SW 1271 (cell line): ENCODE measurements at regions not wholly inside any gene's neighbourhood (a gene's known extent, or its start where the extent isn't known, plus 50 kb on each side); places are given as distances from the start of the nearest gene placed in this dataset.

Experiments used
- DNase-seq, 2 experiments: peaks; one replicate each; lab custom pipeline; 2025; lab: John Stamatoyannopoulos, UW

DNA sequence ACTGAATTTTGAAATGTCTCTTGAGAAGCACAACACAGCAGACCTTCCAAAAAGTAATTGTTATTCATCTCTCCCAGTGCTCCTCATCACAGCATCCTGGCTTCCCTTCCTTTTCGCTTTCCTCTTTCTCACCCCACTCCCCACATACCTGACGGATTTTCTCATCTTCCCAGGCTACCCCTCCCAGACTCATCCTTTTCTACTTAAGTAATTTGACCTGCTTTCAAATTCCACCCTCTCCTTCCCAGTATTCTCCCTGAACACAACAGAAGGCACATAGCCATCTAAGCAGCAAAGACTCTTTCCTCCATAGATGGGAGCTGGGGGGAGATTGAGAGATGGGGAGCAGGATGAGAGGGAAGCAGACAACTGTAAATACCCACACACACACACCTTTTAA is 187.1 kb upstream of the STT3B start:
- DNase-seq = no peak

DNA sequence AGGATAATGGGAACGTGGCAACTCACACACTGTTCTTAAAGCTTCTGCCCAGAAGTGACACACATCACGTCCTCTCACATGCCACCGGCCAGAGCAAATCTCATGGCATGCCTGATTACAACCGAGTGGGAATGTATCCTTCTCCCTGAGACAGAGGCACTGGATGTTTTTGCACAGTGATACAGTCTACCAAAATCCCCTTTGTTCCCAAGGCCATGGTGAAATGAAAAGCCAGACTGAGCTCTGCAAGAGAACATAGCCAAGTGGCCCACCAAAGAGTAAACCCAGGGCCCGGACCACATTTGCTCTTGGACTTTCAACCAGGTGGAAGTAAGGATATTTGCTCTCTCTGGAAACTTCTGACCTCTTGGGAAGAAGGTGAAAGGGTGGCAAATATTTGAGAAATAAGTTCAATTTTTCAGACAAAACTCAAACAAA is 186.2 kb upstream of the STT3B start:
- DNase-seq = no peak

DNA sequence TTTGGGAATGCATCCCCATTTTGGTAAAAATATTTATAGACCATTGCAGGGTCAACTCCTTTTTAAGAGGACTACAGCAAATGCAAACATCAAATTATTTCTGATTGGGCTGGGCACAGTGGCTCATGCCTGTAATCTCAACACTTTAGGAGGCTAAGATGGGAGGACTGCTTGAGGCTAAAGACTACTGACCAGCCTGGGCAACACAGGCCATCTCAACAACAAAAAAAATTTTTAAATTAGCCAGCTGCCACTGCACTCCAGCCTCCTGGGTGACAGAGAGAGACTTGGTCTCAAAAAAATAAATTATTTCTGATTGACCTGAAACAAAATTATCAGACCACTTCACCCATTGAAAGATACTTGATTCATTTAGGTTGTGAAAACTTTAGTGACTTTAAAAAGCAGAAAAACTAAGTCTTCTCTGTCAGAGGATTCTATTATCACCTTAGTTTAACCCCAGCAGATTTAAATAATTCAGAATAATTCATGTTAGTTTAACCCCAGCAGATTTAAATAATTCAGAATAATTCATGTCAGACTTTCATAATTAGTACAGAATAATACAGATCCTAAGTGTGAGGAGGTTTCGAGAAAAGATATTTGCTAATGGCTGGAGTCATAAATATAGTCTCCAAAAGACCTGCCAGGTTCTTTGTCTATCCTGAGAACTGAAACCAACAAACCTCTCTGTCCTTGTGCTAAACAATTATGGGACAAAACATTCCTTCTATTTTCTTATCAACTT is 183.6 kb upstream of the STT3B start:
- no peak for DNase-seq

DNA sequence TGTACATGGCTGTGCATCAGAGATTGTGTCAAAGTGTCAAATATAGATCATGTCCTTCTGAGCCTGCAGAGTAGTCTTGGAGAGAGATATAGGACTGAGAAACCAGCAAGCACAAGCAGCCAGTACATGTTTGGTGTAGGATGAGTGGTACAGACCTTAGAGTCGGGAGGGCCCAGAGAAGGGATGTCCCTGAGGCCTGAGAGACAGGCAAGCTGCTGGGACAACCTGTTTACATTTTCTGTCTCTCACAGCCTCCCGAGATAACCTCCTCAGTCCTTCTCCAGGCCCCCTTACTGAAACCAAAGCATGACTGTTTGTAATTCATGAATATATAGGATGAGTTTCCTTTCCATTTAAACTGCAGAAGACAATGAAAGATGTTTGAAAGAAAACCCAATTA is 182.4 kb upstream of the STT3B start:
- no peak for DNase-seq

DNA sequence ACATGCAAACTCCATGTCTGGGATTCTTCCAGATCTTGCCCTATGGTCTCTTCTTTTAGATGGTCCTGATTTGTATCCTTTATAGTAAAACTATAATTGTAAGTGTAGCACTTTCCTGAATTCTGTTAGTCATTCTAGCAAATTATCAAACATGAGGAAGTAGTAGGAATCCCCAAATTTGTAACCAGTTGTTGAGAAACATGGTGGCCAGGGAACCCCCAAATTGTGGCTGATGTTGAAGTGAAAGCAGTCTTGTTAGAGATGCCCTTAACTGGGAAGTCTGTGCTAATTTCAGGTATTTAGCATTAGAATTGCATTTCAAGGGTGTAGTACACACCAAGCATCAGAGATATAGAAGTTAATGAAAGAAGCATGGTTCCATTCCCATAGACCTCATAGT is 180.4 kb upstream of the STT3B start:
- no peak for DNase-seq

DNA sequence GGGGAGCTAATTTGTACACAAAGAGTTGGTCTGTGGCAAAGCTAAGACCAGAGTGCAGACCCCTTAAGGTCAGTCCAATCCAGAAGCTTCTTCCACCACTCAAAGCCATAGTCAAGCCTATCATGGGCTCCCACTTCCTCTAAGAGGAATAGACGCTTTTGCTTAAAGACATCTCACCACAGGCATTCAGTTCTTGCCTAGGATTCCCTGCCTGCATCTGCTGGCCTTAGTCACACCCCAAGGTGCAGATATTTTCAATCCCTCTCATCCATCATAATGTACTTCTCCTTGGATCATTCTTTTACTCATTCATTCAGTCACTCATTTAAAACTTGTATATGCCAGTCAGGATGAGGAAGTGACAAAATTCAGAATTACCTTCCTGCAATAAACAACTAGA is 179.6 kb upstream of the STT3B start:
- DNase-seq = no peak

DNA sequence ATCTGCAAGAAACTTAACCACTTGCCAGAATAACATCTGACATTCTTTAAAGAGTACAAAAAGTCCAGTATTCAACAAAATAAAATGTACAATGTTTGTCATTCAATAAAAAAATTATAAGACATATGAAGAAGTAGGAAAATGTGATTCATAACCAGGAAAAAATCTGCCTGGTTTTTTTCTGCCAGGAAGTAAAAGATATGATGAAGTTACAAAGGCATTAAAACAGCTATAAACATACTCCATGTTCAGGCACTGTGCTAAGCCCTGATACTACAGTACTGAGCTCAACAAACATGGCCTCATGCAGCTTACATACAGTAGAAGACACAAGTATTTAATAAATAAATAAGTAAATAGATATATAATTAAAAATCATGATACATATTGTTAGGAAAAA is 178.4 kb upstream of the STT3B start:
- DNase-seq = no peak

DNA sequence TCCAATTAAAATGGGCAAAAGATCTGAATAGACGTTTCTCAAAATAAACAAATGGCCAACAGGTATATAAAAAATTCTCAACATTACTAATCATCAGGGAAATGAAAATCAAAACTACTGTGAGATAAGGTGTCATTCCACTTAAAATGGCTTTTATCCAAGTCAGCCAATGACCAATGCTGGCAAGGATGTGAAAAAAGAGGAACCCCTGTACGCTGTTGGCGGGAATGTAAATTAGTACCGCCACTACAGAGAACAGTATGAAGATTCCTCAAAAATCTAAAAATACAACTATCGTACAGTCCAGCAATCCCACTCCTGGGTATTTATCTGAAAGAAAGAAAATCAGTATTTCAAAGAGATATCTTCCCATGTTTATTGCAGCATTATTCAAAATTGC is 176.9 kb upstream of the STT3B start:
- DNase-seq = no peak

DNA sequence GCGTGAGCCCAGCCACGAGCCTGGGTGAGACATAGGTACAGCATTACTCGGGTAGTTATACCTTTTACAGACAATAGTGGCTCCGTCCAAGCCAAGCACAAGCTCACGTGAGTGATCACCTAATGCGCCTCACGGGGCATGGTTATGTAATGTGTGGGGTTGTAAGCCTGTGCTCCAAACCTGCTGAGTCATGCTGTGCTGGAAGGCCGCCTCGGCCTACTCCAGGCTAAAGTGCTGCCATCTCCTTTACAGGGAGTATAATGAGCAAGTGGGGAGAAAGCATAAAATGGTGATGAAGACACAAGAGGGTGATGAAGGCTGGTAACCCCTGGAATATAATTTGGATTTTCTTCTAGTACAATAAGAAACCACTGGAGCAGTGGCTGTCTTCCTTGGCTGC is 175.8 kb upstream of the STT3B start:
- DNase-seq = no peak

DNA sequence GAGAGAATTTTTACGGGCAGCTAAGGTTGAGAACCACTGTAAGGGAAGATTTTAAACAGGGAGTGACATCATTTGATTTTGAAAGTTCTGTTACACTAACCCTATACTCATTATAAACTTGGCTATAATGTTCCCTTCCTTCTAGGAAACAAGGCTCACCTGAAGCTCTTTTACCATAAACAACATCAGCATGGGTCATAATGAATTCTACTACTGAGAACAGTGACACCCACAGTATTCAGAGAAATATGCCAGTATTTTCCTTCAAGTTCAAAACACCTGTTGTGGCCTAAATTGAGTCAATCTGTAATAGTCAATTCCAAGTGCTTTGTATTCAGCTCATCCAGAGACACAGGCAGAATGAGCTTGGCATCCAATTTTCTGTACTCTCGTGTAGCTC is 175.3 kb upstream of the STT3B start:
- DNase-seq = no peak

DNA sequence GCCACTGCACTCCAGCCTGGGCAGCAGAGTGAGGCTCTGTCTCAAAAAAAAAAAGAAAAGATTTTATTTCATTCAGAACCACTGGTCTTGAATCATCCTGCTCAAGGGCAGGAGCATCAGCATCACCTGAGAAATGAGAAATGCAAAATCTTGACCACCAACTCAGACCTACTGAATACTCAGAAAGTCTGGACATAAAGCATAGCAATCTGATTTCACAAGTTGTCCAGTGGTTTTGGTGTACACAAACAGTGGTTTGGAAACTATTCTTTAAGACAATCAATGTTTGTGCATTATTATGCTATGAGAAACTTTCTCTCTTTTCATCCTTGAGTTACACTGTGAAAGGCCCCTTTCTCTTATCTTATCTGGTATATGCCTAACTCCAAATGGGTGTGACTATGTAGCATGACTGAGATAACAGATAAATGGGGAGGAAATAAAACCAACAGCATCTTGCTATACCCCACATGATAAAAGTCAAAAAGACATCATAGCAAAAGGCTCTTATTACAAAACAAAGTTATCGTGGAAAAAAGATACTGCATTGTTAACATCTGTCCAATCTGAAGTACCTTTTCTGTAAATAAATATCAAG is 174.2 kb upstream of the STT3B start:
- DNase-seq = no peak

DNA sequence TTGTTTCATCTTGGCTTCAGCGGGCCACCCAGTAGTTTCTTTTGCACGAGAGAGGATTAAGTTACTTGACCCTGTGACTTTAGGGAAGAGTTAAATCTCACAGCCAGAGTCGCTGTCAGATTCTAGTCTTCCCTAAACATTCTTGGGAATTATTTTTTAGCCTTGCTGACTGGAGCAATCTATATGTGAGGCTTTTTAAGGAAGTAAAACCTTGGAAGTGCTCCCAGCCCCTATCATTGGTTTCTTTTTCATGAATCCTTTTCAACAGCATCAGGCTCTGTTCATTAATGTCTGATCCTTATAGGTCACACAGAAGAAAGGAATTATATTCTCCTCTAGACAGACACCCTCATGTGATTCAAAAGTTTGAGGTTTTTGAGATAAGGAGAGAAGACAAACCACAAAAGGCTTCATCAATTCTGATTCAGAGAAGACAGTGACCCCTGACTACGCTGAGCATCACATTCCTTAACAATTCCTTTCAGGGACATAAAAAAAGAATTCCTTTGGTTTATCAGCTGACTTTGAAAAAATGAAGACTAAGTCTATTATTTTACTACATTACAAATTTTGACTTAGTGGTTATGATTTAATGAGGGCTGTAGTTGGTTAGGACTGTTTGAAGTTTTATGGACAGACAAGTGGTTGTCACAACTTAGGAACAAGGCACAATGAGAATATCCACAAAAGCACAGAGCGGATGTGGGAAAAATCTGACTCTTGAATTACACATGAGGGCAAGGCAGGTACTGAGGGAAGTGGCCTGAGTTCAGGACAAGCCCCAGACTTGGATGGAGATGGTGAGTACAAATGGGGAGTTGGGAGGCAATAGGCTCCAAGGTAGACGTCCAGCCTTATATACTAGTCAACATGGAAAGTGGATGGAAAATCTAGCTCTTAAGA is 171.1 kb upstream of the STT3B start:
- no peak for DNase-seq

DNA sequence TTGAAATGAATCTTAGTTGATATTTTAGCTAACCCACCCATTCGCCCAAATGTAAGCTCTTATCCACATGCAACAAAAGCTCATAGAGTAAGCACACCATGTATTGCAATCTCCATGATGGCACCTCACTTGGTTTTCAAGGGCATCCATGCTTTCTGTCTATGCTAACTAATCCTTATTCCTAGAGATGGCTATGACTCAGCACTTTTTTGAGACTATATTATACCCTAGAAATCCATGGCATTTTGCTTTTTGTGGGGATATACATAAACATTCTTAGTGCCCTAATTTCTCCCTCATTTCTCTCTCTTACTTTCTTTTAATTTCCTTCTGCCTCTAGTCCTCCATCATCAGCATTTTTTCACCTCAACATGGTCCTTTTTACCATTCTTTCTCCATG is 168.5 kb upstream of the STT3B start:
- DNase-seq = no peak

DNA sequence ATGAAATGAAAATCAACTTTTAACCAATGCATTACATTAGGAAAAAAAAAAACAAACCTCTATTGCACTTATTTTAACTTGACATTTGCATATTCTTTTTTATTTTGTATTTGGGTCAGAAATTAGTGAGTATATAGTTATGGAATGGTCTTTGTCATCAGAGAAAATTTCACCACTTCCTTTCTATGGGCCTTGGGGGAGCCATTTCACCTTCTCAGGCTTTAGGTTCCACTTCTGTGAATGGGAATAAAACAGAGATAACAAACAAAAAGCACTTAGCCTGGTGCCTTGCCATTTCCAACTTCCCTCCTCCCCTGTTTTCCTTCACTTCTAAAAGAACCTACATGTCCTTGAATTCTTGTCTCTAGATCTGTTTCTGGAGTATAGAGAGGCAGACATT is 168.0 kb upstream of the STT3B start:
- no peak for DNase-seq

DNA sequence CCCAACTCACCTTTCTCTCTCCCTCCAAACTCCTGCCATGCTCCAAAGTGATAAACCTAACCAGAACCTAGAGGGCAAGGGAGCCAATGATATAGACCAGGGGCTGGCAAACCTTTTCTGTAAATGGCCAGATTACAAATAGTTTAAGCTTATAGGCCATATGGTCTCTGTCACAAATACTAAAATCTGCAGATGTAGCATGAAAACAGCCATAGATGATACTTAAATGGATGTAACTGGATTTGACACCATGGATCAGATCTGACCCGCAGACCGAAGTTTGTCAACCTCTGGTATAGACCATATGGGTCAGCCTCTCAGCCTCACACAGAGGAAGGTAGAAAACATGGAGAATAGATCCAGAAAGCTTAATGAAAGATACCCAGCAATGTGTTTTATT is 165.2 kb upstream of the STT3B start:
- DNase-seq = no peak

DNA sequence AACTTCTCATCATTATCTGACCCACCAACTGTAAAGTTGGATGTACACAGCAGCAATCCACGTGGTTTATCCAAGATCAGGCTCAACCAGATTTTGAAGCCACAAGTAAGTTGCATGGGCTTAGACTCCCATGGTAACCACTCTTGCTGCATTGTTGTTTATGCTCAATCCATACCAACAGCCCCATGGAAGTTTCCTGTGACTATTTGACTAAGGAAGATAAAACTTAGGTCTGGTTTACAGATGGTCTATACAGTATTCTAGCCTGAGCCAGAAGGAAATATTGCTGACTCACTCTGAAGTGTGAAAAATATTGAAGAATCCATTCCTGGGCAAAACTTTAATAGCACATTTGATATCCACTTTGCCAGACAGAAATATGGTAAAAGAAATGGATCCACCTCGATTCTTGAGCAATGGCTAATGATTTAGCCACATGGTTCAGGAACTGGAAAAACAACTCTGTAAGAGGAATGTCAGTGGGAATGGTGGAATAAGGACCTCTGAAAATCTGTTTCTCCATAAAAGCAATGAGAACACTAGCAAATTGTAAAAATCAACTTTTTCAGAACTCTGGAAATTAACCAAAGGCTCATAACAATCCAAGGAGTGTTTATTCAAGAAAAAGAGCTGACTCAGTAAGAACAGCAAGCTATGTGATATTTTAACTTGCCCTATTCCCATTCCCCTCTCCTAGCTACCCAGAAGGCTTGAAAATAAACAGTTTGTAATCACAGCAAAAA is 162.9 kb upstream of the STT3B start:
- no peak for DNase-seq

DNA sequence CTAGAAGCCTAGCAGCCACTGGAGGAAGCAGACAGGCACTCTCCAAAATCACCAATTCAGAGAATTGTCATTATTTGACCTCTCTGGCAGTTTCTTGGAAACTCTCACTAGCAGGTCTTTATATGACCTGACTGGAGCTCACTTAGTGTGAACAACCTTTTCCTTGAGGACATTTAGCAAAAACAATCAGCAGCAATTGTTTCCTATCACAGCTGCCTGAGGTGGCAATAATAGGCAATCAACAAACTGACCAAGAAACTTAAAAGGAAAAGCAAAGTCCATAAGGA is 162.4 kb upstream of the STT3B start:
- no peak for DNase-seq

DNA sequence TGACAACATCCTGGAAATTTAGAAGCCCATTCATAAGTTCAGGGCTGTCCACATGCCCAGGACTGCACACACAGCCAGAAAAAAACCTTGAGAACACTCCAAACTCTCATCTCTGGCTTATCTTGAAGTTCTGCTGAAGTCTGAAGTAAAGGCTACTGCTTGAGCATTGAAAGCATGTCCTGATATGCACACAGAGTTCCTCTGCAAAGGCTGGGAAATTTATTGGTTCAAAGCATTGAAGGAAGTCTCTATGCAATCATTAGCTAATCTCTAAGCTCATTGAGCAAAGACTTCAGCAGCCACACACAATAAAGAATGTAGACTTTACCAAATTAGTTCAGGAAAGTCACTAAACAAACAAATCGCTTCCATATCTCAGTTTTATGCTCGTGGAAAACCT is 162.0 kb upstream of the STT3B start:
- DNase-seq = no peak

DNA sequence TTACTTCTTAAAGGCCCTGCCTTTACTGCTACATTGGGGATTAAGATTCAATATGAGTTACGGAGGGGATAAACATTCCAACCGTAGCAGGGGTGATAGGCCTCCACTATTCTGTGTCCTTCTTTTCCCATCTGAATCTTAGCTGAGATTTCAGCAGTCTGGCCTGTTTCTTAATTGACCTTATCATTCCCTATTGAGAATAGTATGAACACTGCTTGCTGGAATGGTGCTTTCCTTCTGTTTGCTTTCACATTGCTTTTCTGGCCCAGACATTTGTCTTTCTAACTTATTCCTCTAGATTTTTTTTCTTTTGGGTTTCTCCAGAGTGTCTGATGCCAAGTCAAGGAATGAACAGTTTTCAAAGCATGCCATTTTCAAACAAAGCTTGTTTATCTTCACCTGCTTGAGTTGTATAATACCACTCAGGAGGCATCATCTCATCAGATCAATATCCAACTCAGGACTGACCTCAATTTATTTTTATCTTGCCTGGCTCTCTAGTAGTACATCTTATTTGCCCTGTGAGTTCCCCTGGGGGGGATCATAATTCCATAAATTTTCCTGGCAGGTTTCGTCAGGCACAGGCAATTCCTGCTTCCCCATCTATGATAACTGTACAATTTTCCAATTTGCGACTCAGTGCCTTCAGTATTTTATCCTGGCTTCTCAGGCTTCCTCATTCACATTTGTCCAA is 161.1 kb upstream of the STT3B start:
- no peak for DNase-seq

DNA sequence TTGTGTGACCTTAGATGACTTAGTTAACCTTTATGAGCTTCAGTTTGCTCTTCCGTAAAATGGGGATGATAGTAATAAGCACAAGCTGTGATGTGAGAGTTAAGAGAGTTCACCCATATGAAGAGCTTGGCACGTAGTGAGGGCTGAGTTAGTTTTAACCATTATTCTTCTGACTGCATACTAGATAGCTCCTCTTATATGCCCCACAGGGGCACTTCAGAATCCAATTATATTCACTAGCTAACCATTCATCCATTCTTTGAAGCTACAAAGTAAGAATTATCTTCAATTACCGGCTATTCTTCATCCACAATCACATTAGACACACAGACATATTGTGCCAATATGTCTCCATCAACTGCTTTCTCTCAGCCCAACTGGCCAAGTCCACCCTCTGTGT is 159.0 kb upstream of the STT3B start:
- DNase-seq = no peak

DNA sequence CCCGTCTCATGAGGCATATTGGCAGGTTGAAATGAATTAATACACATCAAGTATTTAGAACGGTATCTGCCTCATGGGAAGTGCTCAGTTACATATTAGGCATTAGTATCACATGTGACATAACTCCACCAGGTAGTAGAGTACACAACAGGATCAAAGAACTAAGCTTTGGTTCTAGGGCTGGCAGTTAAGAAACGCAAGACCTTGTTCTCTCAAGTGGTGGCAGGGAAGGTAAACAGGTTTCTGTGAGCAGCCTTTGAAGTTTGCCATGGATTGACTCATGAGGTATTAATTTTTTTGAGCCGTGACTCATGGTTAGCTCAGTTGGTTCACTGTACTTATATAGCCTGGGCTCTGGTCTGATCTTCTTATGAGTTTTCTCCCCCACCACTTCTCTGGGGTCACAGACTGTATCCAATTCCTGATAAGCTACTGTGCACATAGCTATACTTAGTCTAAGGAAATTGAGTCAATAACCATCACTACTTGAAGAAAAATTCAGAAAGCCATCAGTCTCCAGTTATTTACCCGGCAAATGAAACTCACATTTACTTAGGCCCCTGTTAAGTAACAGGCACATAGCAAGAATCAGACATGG is 155.6 kb upstream of the STT3B start:
- DNase-seq = peak in 1 of 2 experiments; percentile 8

DNA sequence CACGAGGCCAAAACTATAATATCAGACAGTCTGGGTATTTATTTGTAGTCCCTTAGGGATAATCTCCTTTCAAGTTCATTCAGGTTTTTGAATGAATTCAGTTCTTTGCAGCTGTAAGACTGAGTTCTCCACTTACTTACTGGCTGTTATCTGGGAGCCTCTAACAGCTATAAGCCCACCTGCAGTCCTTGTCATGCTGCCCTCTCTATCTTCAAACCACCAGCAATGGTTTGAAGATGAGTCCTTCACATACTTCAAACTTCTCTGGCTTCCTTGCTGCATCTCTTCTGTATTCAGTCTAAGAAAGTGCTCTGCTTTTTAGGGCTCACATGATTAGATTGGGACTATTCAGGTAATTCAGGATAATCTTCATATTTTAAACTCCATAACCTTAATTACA is 154.5 kb upstream of the STT3B start:
- no peak for DNase-seq
